ENCODE measurements at regions not wholly inside any gene's neighbourhood (a gene's known extent, or its start where the extent isn't known, plus 50 kb on each side); places are given as distances from the start of the nearest gene placed in this dataset.

DNA sequence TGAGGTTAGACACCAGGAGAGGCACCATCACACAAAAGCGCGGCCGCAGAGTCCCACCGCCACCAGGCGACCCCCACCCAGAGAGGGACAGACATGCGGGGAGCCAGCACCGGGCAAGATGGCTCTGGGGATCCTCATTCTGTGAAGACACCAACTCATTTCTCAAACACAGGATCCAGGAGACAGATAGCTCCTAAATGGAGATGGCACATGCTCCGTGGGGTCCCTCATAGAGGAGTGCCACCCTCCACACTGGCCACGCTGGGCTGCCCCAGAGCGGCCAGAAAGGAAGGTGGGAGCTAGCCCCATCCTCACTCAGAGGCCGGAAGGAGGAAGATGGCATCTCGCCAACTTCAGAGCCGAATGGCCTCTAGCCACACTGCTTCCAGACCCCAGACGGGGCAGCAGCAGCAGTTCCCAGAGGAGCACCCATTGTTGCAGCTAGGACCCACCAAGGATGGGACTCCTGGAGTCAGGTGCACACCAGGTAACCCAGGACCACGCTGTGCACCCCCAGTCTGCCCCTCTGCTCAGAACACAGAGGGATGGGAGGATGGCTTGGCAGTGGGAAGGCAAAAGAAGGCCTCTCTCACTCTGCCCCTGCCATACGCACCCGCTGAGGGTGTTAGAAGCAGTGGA, 78.6 kb downstream of the ZIC5 start:
- peak; percentile 51 for DNase-seq (ENCODE audit: low spot score)

DNA sequence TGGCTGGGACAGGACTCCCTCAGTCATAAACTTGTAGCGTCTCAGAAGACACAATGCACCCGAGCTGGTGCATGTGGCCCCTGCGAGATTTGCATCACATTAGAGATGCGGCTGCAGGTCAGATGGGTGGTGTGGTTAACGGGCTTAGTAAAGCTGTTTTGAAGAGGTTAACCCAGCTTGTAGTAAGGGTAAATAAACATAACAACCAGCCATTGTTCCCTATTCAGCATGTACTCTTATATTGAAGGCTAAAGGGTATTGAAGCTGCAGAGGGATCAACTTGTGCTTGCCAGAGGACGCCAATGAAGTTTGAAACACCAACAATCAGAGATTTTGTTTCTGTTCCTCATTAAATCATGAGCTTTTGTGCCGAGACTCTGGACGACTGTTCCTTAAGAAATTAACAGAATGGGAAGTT, 79.4 kb downstream of the ZIC5 start:
- DNase-seq (ENCODE audit: low spot score) = peak; percentile 66

DNA sequence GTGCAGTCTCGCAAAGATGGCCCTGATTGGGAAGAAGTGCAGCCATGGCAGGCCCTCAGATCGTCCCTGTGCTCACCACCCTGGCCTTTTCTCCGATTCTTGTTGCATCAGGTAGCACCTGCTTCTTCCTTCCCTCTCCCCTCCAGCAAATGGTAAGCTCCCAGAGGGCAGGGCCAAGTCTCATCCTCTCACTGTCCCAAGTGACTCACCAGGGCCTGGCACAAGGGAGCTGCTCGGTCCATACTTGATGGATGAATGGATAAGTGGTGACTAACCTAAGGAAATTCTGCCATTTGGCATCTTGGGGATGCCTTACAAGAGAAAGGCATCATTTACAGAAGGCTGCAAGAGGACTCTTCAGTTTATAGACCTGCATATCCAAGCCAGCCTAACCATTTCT, 84.9 kb downstream of the ZIC5 start:
- no peak for DNase-seq (ENCODE audit: low spot score)

DNA sequence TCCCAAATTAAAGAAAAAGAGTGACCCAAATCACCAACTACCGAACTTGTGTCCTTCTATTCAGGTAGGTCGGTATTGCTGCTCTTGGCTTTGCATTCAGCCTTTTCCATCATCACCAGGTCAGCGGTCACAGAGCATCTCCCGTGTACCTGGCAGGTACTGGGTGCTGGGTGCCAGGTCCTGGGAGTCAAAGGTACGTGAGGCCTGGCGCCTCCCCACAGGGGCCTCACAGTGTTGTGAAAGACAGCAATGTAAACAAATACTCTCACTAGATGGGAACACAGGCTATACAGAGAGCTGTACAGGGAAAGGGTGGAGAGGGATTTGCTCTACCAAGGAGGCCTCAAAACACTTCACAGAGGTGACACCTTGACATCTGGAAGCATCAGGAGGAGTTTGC, 86.7 kb downstream of the ZIC5 start:
- no peak for DNase-seq (ENCODE audit: low spot score)

DNA sequence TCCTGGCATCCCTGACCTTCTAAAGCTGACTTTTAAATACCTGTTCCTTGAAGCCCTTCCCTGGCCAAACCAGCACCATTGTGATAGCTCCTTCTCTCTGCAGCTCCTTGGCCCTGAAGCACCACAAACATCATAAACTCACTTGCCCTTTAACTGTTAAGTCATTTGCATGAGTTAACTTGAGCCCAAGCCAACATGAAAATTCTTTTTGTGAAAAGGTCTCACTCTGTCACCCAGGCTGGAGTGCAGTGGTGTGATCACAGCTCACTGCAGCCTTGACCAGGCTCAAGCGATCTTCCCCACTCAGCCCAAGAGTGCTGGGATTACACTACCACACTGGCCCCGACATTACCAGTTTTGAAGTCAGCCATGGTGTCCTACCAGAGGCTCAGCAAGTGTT, 87.8 kb downstream of the ZIC5 start:
- DNase-seq (ENCODE audit: low spot score) = no peak

DNA sequence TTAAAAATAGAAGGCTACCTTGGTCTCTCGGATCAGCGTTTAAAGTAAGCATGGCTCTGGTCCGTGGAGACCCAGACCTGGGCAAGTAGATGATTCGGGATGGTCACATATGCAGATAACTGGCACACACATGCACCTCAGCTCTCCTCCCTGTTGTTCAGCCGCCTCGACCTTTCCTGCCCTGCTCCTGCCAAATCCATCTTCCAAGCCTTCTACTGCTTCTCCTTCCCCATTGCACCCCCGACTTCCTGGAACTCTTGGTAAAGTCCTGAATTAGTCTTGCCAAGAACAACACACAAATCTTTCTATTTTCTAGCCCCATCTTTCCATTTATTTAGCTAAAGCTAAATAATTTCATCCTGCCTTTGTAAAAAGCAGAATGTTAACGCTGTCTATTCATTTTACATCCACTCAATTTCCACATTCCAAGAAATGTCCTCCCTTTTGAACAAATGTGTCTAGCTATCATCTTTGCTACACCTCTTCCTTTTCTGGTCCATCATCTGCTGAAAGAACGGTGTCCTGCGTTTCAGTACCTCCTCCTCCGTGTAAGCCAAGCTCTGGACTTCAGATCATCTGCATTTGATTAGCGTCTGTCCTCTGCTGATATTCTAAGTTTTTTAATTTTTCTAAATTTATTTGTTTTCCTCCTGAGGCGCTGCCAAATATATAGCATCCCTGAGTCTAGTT, 92.5 kb downstream of the ZIC5 start:
- DNase-seq (ENCODE audit: low spot score) = no peak

DNA sequence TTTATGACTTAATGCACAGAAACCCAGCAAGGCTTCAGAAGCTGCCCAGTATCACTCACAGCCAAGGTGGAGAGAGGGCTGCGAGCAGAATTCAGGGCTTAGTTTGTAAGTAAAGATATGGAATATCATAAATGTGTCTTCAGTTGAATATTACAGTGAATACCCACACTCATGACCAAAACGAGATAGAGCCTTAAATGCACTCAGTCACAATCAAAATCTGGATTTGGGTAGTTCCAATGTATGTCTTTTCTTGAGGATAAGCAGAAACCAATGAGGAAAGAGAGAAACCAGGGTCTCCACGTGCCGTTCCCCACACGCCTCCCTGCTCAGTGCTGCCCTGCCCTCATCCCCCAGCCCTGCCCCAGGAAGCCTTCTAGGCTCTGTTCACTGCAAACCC, 94.9 kb downstream of the ZIC5 start:
- DNase-seq (ENCODE audit: low spot score) = no peak

DNA sequence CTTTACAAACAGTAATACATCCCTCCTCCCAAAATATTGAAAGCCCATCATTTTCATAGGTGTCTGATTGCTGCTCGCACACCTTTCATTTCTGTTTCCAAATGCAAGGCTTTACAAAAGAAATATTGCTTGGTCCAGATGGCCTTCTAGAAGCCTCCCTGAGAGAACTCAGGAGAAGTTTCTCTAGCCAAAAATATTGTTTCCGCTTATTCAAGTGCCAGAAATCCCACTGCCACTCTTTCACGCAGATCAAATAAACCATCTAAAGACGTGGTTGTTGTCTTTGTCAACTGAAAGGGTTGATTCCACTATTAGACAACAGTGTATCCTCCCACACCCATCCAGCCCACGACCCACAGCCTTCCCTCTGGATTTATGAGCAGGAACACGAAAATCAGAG, 96.2 kb downstream of the ZIC5 start:
- no peak for DNase-seq (ENCODE audit: low spot score)

DNA sequence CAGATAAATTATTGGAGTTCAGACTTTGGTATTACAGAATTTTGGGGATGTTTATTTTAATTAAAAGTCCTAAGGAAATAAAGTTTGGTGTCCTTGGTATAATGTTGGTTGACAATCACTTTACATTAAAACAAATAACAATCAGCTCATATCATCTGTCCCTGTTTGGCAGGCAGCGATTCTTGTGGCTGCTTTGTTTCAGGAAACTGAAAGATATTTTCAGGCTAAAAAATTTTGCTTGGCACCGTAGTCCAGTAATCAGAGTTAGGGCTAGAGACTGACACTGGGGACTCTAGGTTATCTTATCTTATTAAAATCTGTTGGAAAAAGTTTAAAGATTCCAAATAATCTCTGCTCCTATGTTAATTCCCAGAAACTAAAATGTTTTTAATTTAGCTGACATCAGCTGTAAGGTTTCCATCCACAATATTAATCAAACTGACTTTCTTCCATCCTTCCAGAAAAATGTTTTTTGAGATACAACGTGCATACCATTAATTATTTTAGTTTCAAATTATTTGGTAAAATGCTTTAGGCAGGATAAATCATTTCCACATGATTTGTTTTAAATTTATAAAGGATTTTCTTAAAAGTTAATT, 97.6 kb downstream of the ZIC5 start:
- no peak for DNase-seq (ENCODE audit: low spot score)

DNA sequence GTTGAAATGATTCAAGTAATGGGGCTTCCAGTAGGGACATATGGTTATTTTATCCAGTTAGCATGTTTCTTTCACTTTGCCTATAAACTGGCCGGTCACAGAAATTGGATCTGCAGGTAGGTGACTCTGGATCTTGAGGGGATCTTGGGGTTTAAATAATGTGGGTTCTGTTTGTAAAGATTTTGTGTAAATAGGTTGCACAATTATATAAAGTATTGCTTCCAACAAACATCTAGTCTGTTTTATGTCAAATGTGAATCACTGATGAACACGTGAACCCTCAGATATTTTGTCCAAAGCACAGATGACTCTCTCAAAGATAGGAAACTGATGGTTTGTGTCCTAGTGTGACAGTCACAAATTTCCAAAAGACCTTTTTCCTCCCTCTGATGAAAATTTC, 98.4 kb downstream of the ZIC5 start:
- DNase-seq (ENCODE audit: low spot score) = no peak

DNA sequence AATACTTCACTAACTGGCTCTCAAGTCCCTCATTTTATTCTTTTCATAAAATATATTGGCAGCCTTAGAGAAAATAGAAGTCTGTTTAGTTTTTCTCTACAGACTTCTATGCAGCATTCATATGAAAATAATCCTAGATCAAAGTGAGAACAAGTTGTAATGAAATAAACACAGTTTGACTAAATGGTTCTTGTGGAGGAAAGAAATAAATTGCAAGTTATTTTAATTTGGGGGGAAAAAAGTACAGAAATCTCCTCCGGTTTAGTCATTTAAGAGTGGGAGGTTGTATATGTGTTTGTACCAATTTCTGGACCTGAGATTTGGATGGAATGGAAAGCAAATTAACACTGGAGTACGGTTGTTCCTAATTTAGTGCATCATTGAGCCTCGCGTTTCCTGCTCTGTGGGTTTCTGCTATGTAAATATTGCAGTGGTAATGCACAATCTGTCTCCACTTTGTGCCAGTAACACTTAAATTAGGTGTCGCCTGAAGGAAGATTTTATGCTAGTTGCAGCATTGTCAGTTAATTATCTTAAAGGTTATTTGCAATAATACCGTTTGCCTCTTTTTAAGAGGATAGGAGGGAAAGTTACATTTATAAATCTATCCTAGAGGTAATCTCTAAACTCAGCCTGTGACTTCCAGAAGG, 100.2 kb downstream of the ZIC5 start:
- no peak for DNase-seq (ENCODE audit: low spot score)

DNA sequence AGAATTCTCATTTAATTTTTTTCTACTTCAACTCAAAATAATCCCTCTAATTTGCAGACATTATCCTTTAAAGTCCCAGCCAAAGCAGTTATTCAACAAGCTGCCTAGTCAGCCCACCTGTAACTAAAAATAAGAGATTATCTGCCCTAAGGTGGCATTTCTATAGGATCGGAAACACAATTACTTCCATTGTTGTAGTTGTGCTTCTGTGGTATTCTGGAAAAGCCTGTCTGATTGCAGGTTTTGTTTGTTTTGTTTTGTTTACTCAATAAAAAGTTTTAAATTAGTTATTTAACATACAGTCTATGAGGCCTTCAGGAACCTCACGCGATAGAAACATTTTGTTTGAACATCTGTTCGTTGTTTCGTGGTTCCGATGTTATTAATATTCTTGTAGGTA, 101.0 kb downstream of the ZIC5 start:
- DNase-seq (ENCODE audit: low spot score) = no peak

DNA sequence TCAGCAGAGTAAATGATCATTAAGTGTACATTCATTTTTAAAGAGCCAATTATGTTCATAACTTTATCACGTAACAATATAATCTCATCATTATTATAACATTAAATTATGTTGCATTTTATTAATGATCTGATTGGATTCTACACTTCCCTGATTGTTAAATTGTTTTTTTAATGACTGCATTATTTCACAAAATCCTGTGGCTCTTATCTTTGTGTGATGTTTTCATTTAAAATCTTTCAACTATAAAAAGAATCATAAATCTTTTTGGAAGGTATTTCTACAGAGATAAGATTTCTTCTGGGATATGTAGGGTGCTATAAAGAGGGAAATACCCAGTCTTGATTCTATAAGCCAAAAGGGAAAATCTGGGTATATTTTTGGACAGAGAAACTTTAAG, 101.7 kb downstream of the ZIC5 start:
- DNase-seq (ENCODE audit: low spot score) = no peak

DNA sequence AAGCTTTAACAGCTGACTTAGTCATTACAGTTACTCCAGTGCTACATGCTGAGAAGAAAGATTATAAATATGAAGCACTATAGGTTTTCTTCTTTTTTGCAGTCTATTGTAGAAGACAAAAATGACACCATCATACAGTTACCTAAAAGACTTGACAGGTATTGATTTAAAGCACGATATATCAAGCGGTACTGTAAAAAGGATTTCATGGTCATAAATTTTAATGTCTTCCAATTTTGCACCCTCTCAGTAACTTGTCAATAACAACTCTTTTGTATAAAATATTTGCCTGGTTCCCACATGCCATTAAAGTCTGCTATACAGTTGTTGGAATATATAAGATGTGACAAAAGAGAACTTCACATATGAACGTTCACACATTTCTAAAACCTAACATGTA, 102.8 kb downstream of the ZIC5 start:
- no peak for DNase-seq (ENCODE audit: low spot score)

DNA sequence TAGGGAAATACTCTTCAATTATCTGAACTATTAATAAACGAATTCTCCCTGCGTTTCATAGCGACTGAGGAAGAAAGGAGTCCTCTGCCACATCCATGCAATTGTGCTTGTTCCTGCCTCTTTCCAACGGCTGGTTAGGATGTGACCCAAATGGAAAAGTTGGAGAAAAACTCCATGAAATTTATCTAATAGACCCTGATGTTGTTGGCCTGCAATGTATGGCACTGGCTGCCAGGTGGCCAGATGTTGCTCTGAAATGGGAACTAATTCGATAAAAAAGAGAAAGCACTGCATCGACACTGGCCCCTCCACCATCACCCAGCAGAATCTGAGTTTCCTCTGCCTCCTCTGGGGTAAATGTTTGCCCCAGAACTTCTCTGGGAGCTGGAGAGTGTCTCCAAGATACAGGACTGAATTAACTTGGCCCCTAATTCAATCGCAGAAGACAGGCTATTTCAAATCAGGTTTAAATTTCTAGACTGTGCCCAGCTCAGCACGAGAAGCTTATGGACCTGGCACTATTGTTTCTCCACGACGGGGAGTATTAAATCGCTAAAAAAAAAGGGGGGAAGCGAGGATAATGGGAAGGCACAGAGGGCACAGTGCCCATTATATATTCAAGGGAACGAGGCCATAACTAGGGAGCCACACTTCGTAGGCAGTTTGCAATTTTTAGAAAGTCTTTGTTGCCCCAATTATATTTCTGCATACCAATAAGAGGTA, 103.9 kb downstream of the ZIC5 start:
- no peak for DNase-seq (ENCODE audit: low spot score)

DNA sequence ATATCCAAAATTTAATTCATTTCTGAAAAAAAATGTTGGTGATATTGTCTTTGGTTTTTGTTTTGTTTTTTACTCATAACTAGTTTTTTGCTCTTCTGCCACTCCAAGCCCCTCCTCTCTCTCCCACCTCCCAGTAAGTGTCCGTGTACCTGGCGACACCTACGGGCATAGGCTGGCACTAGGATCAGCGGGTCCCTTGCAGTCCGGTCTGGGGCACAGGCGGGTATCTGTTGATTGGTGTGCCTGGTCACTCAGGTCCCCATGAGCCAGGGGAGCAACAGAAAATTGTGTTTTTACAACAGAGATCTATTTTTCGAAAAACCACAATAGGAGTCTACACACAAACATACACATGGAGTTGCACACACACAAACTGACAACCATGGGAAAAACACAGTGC, 104.8 kb downstream of the ZIC5 start:
- DNase-seq (ENCODE audit: low spot score) = no peak

DNA sequence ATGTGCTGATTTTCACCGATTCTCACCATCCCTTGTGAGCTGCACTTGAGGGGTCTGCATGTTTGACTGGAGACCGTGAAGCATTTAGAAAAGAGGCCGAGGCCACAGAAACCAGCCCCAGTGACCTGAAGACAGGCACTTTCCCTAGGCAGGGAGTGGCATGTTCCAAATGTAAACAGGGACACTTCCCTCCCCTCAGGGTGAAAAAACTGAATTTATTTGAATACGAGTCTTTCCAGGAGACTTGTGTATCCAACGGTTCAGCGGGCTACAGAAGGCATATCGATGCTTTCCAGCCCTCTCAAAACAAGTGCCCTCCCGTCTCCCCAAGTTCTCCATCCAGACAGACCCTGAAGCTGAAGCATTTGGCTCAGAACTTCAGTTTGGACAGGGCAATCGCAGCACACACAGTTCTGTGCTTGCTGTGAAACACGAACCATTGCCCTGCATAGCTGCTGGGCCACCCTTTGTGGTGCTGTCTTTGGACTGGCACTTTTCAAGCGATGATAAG, 106.1 kb downstream of the ZIC5 start:
- DNase-seq (ENCODE audit: low spot score) = no peak

DNA sequence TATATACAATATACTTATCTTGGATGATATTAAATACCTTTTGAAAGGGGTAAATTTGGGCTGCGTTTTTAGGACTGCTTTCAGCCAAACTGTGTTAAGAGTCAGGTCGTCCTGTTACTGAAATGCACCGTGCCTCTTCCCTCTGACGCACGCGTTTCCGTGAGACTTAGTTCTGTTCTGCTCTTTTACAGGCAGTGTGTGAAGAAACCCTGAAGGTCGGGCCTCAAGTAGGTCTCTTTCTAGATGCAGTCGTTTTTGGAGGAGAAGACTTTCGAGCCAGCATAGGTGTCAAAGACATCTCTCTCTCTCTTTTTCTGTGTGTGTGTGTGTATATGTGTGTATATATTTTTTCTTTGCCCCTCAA, 107.0 kb downstream of the ZIC5 start:
- DNase-seq (ENCODE audit: low spot score) = no peak

DNA sequence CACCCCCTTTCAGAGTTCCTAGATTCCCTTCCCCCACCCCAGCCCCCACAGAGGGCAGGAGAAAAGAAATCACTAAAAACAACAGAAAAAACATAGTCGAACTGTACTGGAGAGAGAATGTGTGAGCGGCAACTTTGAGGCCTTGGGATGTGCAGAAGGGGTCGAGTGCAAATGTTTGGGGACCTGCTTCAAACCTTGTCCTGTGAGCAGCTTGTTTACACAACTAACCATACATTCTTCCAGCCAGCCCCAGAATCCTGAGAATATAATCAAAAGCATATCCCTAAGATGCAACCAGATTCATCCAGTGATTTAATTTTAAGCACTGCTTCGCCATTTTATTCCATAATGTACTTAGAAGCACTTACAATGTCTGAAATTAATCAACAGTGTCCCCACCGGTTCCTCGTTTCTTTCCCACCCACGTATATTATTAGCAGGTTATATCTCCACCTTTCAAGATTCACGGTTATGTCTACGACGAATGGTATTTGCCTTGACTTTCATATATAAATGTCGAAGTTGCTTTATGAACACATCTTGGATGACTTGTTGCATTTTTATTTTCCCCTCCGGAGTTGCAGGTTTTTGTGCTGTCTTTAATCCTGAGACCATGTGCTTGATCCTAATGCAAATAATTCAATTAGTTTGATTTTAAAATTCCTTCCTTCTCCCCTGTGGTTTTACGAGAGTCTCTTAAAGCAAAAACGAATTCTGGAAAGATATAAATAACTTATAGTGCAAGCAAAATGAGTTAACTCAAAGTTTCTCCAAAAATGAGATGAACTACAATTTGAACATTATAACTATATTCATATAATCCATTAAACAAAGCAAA, 107.6 kb downstream of the ZIC5 start:
- DNase-seq (ENCODE audit: low spot score) = no peak

DNA sequence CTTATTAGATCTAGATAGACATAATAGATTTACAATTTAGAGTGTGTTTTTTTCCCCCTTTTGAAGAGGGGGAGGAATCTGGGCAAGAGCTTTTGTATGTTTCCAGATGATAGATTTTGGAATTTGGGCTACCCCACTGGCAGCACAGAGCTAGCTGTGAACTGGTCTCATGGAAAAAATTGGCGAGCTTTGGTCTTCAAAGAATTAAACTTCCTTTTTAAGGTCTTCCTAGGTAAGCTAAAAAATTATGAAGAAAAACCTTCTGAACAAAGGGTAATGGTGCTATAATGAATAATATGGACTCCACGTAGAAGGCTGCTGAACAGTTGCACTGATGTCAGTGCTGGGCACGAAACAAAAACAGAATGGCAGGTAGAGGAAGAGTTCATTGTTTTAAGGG, 109.3 kb downstream of the ZIC5 start:
- DNase-seq (ENCODE audit: low spot score) = no peak

DNA sequence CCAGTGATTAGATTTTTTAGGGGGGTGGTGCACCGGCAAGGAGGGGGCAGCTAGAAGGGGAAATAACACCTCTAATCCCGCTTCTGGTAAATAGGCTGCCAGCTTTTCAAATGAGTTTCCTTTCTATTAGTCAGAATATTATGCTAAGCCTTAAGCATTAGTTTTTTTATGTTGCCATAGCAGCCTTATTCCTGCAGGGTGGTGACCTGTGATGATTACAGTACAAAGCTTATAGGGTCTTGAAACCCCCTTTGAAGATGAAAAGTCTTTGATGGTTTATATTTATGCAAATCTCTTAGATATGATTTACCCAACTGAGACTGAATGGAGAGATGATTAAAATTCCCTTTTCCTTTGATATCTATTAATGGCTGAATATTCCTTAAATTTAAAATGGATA, 109.8 kb downstream of the ZIC5 start:
- no peak for DNase-seq (ENCODE audit: low spot score)

DNA sequence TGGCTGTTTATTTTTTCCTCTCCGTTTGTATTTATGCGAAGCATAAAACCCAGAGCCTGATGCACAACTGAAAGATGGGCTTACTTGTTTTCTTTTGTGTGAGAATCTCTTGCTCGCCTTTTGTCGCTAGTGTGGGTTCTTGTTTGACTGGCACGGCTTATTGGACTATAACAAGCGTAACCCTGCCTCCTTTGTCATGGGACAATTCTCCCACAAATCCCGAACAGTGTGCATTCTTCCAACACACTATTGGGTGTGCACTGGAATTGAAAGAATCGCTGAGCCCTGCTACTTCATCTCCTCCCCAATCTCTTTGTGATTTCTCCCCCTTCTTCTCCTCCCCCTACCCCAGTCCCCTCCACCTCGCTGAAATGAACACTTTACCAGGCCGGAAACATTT, 110.8 kb downstream of the ZIC5 start:
- DNase-seq (ENCODE audit: low spot score) = peak; percentile 77

Measured in ecto neural progenitor cell (in vitro differentiated cells).